CD14-positive monocyte (primary cell): ENCODE measurements at regions not wholly inside any gene's neighbourhood (a gene's known extent, or its start where the extent isn't known, plus 50 kb on each side); places are given as distances from the start of the nearest gene placed in this dataset.

Experiments
- DNase-seq, 3 donors: peaks; one replicate each; pipeline ENCODE4 v3.0.0-alpha.2; 2011 to 2022
- H2AFZ ChIP-seq: 2 replicates; pipeline ENCODE4 v1.6.0; 2012; ENCODE audit warnings: mild to moderate bottlenecking, low read depth, low read length, inconsistent platforms; ENCODE audit not compliant: insufficient read depth, poor library complexity, severe bottlenecking
- H3K27ac ChIP-seq, 2 donors: 1 replicate in 1 of 2; 2 replicates in 1 of 2; pipeline ENCODE4 v1.5.1; 2012 to 2013; ENCODE audit warnings: low read length in 2 of 2, control low read depth in 1 of 2, inconsistent platforms in 1 of 2, low read depth in 1 of 2, mild to moderate bottlenecking in 1 of 2
- H3K27me3 ChIP-seq, 2 donors: one replicate each; pipeline versions ENCODE4 v1.6.0 to v1.6.1; 2011 to 2013; ENCODE audit warnings: low read length in 2 of 2; ENCODE audit not compliant: control insufficient read depth in 2 of 2, insufficient read depth in 2 of 2
- H3K36me3 ChIP-seq, 2 donors: replicated peaks in 1 of 2; 1 replicate in 1 of 2; 2 replicates in 1 of 2; pipeline versions ENCODE4 v1.5.1 to v1.6.1; 2012 to 2013; ENCODE audit warnings: low read length in 2 of 2, control low read depth in 1 of 2, inconsistent platforms in 1 of 2, mild to moderate bottlenecking in 1 of 2; ENCODE audit not compliant: insufficient read depth in 2 of 2, control insufficient read depth in 1 of 2
- H3K4me1 ChIP-seq, 2 donors: 1 replicate in 1 of 2; 2 replicates in 1 of 2; pipeline versions ENCODE4 v1.5.1 to v1.6.1; 2012 to 2013; ENCODE audit warnings: low read length in 2 of 2, control low read depth in 1 of 2, inconsistent platforms in 1 of 2, mild to moderate bottlenecking in 1 of 2, moderate library complexity in 1 of 2; ENCODE audit not compliant: insufficient read depth in 2 of 2, control insufficient read depth in 1 of 2
- H3K4me2 ChIP-seq: replicated peaks from 2 replicates; pipeline ENCODE3; 2012; ENCODE audit warnings: low read length, moderate library complexity, mild to moderate bottlenecking; ENCODE audit not compliant: poor library complexity, severe bottlenecking; ENCODE audit errors: extremely low read depth
- H3K4me3 ChIP-seq, 3 experiments: fragments of 200-600 bp in 1 of 3; sonication (generic) in 1 of 3; replicated peaks in 1 of 3; 1 replicate in 2 of 3; 2 replicates in 1 of 3; pipeline ENCODE4 v1.5.1; 2011 to 2013; ENCODE audit warnings: low read length in 3 of 3, mild to moderate bottlenecking in 3 of 3, control low read depth in 2 of 3, low read depth in 2 of 3, inconsistent platforms in 1 of 3, moderate library complexity in 1 of 3
- H3K79me2 ChIP-seq: 2 replicates; pipeline ENCODE4 v1.6.0; 2012; ENCODE audit warnings: mild to moderate bottlenecking, control low read depth, inconsistent platforms, low read length, moderate library complexity; ENCODE audit not compliant: insufficient read depth
- H3K9ac ChIP-seq: 2 replicates; pipeline ENCODE4 v1.6.0; 2017; ENCODE audit warnings: low read length, mild to moderate bottlenecking; ENCODE audit not compliant: insufficient read depth, poor library complexity, severe bottlenecking
- H3K9me3 ChIP-seq, 2 donors: replicated peaks in 1 of 2; 1 replicate in 1 of 2; 2 replicates in 1 of 2; pipeline versions ENCODE4 v1.5.1 to v1.6.1; 2012 to 2013; ENCODE audit warnings: low read length in 2 of 2, control low read depth in 1 of 2; ENCODE audit not compliant: control insufficient read depth in 1 of 2, insufficient read depth in 1 of 2
- H4K20me1 ChIP-seq: 2 replicates; pipeline ENCODE4 v1.6.0; 2012; ENCODE audit warnings: mild to moderate bottlenecking, low read length, control low read depth, moderate library complexity; ENCODE audit not compliant: insufficient read depth
- H3K27ac Mint-ChIP-seq, 7 donors: one replicate each; pipeline ENCODE4 v1.8.0; 2020; ENCODE audit warnings: mild to moderate bottlenecking in 7 of 7, mixed read lengths in 7 of 7, moderate library complexity in 6 of 7, inconsistent platforms in 2 of 7
- H3K27me3 Mint-ChIP-seq, 3 donors: one replicate each; pipeline ENCODE4 v1.8.0; 2021 to 2022; ENCODE audit warnings: low read depth in 3 of 3, mild to moderate bottlenecking in 3 of 3, mixed read lengths in 3 of 3, moderate library complexity in 3 of 3, inconsistent platforms in 1 of 3
- H3K36me3 Mint-ChIP-seq, 2 donors: one replicate each; pipeline ENCODE4 v1.8.0; 2020; ENCODE audit warnings: mixed read lengths in 2 of 2, inconsistent platforms in 1 of 2, mild to moderate bottlenecking in 1 of 2
- H3K4me1 Mint-ChIP-seq: one replicate; pipeline ENCODE4 v1.8.0; 2020; ENCODE audit warnings: mild to moderate bottlenecking, mixed read lengths
- H3K4me3 Mint-ChIP-seq, 2 donors: one replicate each; pipeline ENCODE4 v1.8.0; 2020; ENCODE audit warnings: mild to moderate bottlenecking in 2 of 2, mixed read lengths in 2 of 2, moderate library complexity in 1 of 2
- H3K9me3 Mint-ChIP-seq, 7 donors: one replicate each; pipeline ENCODE4 v1.8.0; 2020 to 2022; ENCODE audit warnings: mixed read lengths in 7 of 7, mild to moderate bottlenecking in 6 of 7, moderate library complexity in 6 of 7, inconsistent platforms in 2 of 7
- CTCF ChIP-seq: fragments of 200-600 bp; IDR thresholded peaks from one replicate; pipeline ENCODE4 v1.8.0; 2022; ENCODE audit warnings: antibody characterized with exemption, mild to moderate bottlenecking
- WGBS: methylation state at CpG from one replicate; pipeline ENCODE4 v1.1.5; 2013; ENCODE audit warnings: missing lambda C conversion rate; ENCODE audit not compliant: insufficient coverage; 5-methylcytosine and 5-hydroxymethylcytosine counted together
- intact Hi-C, 2 donors: fragments of 100-400 bp; cut with micrococcal nuclease; formaldehyde crosslinking; loops; one replicate each; pipeline versions ENCODE4 v1.15.0 to v1.15.1; 2023

- no peak overlapping the region for H3K9ac ChIP-seq
- Mint-ChIP-seq H3K27me3 (peaks cover 0 to 2% (median 0%) of the 10 kb centered on the region in 3 donors), H3K4me3 (no peak overlapping the region), H3K36me3 (no peaks in the 10 kb centered on the region), H3K4me1 (no peaks in the 10 kb centered on the region), H3K27ac (no peak overlapping the region), H3K9me3 (peaks cover 0 to 3% (median 0%) of the 10 kb centered on the region in 7 donors)
- no peak for TF ChIP-seq CTCF
- no peak overlapping the region for H3K4me2 ChIP-seq
- H3K9me3 ChIP-seq, result no peaks in the 10 kb centered on the region
- H3K36me3 ChIP-seq, result no peaks in the 10 kb centered on the region
- DNase-seq, result no peak
- no peak overlapping the region for H3K27ac ChIP-seq
- WGBS, result no CpG with 5 or more reads among the region's 1 CpG
- intact Hi-C loops, result no loop called here
- H3K79me2 ChIP-seq, result no peaks in the 10 kb centered on the region
- no peaks in the 10 kb centered on the region for H4K20me1 ChIP-seq
- H2AFZ ChIP-seq, result no peak overlapping the region
- H3K4me3 ChIP-seq, result no peak overlapping the region
- no peaks in the 10 kb centered on the region for H3K27me3 ChIP-seq
- H3K4me1 ChIP-seq, result no peaks in the 10 kb centered on the region
Observed at GRCh38 chr18:40570615-40571014, 1384.4 kb upstream of the PIK3C3 start.

GRCh38 chr18:40569605-40570004 is 1385.4 kb upstream of the PIK3C3 start:
- no peak for DNase-seq
- Histone ChIP-seq H2AFZ (no peak overlapping the region), H3K9me3 (no peaks in the 10 kb centered on the region), H3K79me2 (no peaks in the 10 kb centered on the region), H3K4me1 (no peaks in the 10 kb centered on the region), H3K4me2 (no peak overlapping the region), H3K27me3 (no peaks in the 10 kb centered on the region), H3K27ac (no peak overlapping the region), H4K20me1 (no peaks in the 10 kb centered on the region), H3K4me3 (no peak overlapping the region), H3K36me3 (no peaks in the 10 kb centered on the region), H3K9ac (no peak overlapping the region)
- intact Hi-C loops, result no loop called here
- WGBS, result no CpG with 5 or more reads among the region's 4 CpGs
- Mint-ChIP-seq H3K27me3 (peaks cover 0 to 2% (median 0%) of the 10 kb centered on the region in 3 donors), H3K36me3 (no peaks in the 10 kb centered on the region), H3K4me3 (no peak overlapping the region), H3K9me3 (peaks cover 0 to 3% (median 0%) of the 10 kb centered on the region in 7 donors), H3K4me1 (no peaks in the 10 kb centered on the region), H3K27ac (no peak overlapping the region)
- TF ChIP-seq CTCF, result no peak
